B cell (primary cell): ENCODE measurements at regions not wholly inside any gene's neighbourhood (a gene's known extent, or its start where the extent isn't known, plus 50 kb on each side); places are given as distances from the start of the nearest gene placed in this dataset.

Experiments
- ATAC-seq: fragments of 200-7000 bp; cut with Tn5 transposase; one replicate; pipeline ENCODE4 v1.10.0; 2021; ENCODE audit warnings: low read depth, mild to moderate bottlenecking, moderate number of reproducible peaks, moderate library complexity
- CTCF ChIA-PET: fragments of 350-600 bp; sonication (Branson Sonifier 250); formaldehyde crosslinking; loops from one replicate; lab custom pipeline; 2021; ENCODE audit warnings: antibody characterized with exemption, inconsistent platforms; lab: Charles Lee
- POLR2A ChIA-PET: fragments of 350-600 bp; sonication (Branson Sonifier 250); formaldehyde crosslinking; loops from one replicate; lab custom pipeline; 2021; ENCODE audit warnings: antibody characterized with exemption; lab: Charles Lee
- DNase-seq: peaks from one replicate; pipeline ENCODE4 v3.0.0; 2013
- H2AFZ ChIP-seq: 2 replicates; pipeline ENCODE4 v1.6.1; 2012; ENCODE audit warnings: mild to moderate bottlenecking, low read depth, low read length; ENCODE audit not compliant: insufficient read depth, poor library complexity, severe bottlenecking
- H3K27ac ChIP-seq, 2 donors: 1 replicate in 1 of 2; 2 replicates in 1 of 2; pipeline ENCODE4 v1.5.1; 2012 to 2013; ENCODE audit warnings: low read length in 2 of 2, mild to moderate bottlenecking in 2 of 2, moderate library complexity in 1 of 2
- H3K27me3 ChIP-seq, 4 experiments: fragments of 200-600 bp in 1 of 4; sonication (generic) in 1 of 4; replicated peaks in 1 of 4; 1 replicate in 2 of 4; 2 replicates in 2 of 4; pipeline versions ENCODE4 v1.6.1 to v1.7.0; 2013 to 2016; ENCODE audit warnings: low read length in 3 of 4, mild to moderate bottlenecking in 2 of 4, mixed read lengths in 1 of 4, moderate library complexity in 1 of 4; ENCODE audit not compliant: insufficient read depth in 4 of 4, control insufficient read depth in 3 of 4; ENCODE audit errors: control extremely low read depth in 1 of 4
- H3K36me3 ChIP-seq, 2 experiments: replicated peaks in 1 of 2; 1 replicate in 1 of 2; 2 replicates in 1 of 2; pipeline versions ENCODE4 v1.6.1 to v1.7.1; 2013; ENCODE audit warnings: low read length in 1 of 2; ENCODE audit not compliant: insufficient read depth in 2 of 2, control insufficient read depth in 1 of 2; ENCODE audit errors: control extremely low read depth in 1 of 2, extremely low read depth in 1 of 2
- H3K4me1 ChIP-seq, 2 donors: fragments of 200-600 bp in 1 of 2; sonication (generic) in 1 of 2; 1 replicate in 1 of 2; 2 replicates in 1 of 2; pipeline versions ENCODE4 v1.5.1 to v1.6.1; 2013 to 2017; ENCODE audit warnings: low read length in 2 of 2; ENCODE audit not compliant: control insufficient read depth in 2 of 2, insufficient read depth in 2 of 2
- H3K4me2 ChIP-seq: replicated peaks from 2 replicates; pipeline ENCODE3; 2012; ENCODE audit warnings: mild to moderate bottlenecking, low read depth, low read length; ENCODE audit not compliant: poor library complexity, severe bottlenecking
- H3K4me3 ChIP-seq, 5 experiments: fragments of 200-600 bp in 1 of 5; sonication (generic) in 1 of 5; 1 replicate in 3 of 5; 2 replicates in 2 of 5; pipeline versions ENCODE4 v1.5.1 to v1.7.0; 2011 to 2016; ENCODE audit warnings: low read length in 4 of 5, mild to moderate bottlenecking in 4 of 5, low read depth in 2 of 5, control low read depth in 1 of 5, moderate library complexity in 1 of 5; ENCODE audit not compliant: insufficient read depth in 1 of 5; ENCODE audit errors: control extremely low read depth in 1 of 5, extremely low read depth in 1 of 5
- H3K79me2 ChIP-seq: fragments of 200-600 bp; sonication (generic); one replicate; pipeline ENCODE4 v1.6.0; 2016; ENCODE audit warnings: low read length; ENCODE audit not compliant: control insufficient read depth, insufficient read depth
- H3K9ac ChIP-seq: fragments of 200-600 bp; sonication (generic); 2 replicates; pipeline ENCODE4 v1.6.1; 2017; ENCODE audit warnings: mild to moderate bottlenecking, low read length, moderate library complexity
- H3K9me3 ChIP-seq, 3 donors: one replicate each; pipeline versions ENCODE4 v1.6.1 to v1.7.1; 2013; ENCODE audit warnings: low read length in 2 of 3; ENCODE audit not compliant: control insufficient read depth in 2 of 3, insufficient read depth in 1 of 3; ENCODE audit errors: control extremely low read depth in 1 of 3
- H4K20me1 ChIP-seq: 2 replicates; pipeline ENCODE4 v1.6.0; 2012; ENCODE audit warnings: mild to moderate bottlenecking, low read length; ENCODE audit not compliant: insufficient read depth, control insufficient read depth, poor library complexity, severe bottlenecking
- H3K27ac Mint-ChIP-seq: one replicate; pipeline ENCODE4 v1.8.0; 2021; ENCODE audit warnings: mixed read lengths
- H3K27me3 Mint-ChIP-seq: one replicate; pipeline ENCODE4 v1.8.0; 2021; ENCODE audit warnings: mixed read lengths
- H3K4me1 Mint-ChIP-seq: one replicate; pipeline ENCODE4 v1.8.0; 2021; ENCODE audit warnings: mixed read lengths
- H3K4me3 Mint-ChIP-seq: one replicate; pipeline ENCODE4 v1.8.0; 2021; ENCODE audit warnings: mixed read lengths
- H3K9me3 Mint-ChIP-seq: one replicate; pipeline ENCODE4 v1.8.0; 2022; ENCODE audit warnings: mixed read lengths; ENCODE audit not compliant: insufficient read depth
- EZH2 ChIP-seq: IDR thresholded peaks from 2 replicates; pipeline ENCODE4 v1.6.1; 2012; ENCODE audit warnings: borderline replicate concordance, low read depth, mild to moderate bottlenecking, moderate library complexity, low read length; ENCODE audit not compliant: insufficient read depth, poor library complexity, severe bottlenecking
- WGBS: methylation state at CpG from one replicate; pipeline ENCODE4 v1.1.5; 2013; ENCODE audit warnings: missing lambda C conversion rate; ENCODE audit not compliant: insufficient coverage; 5-methylcytosine and 5-hydroxymethylcytosine counted together
- intact Hi-C: fragments of 100-400 bp; cut with micrococcal nuclease; formaldehyde crosslinking; loops from one replicate; pipeline ENCODE4 v1.10.0; 2022
- TF ChIP-seq, protein P1 (sequence below): fragments of 200-600 bp; IDR thresholded peaks from one replicate; pipeline ENCODE4 v1.8.0; 2022; ENCODE audit warnings: antibody characterized with exemption, mild to moderate bottlenecking

- H3K4me1 ChIP-seq = no peaks in the 10 kb centered on the region
- ChIA-PET POLR2A (no interaction called here), CTCF (no interaction called here)
- no peak overlapping the region for H3K27ac ChIP-seq
- H3K36me3 ChIP-seq = no peaks in the 10 kb centered on the region
- Mint-ChIP-seq H3K9me3 (no peaks in the 10 kb centered on the region), H3K27ac (no peak overlapping the region), H3K27me3 (peaks cover 39% of the 10 kb centered on the region), H3K4me3 (no peak overlapping the region), H3K4me1 (no peaks in the 10 kb centered on the region)
- H3K9ac ChIP-seq = no peak overlapping the region
- H3K79me2 ChIP-seq = no peaks in the 10 kb centered on the region
- no peak overlapping the region for H3K4me2 ChIP-seq
- intact Hi-C loops = no loop called here
- H3K4me3 ChIP-seq = no peak overlapping the region
- WGBS = 67% methylated on average over 1 of the region's 3 CpGs
- DNase-seq = no peak
- TF ChIP-seq, protein P1, sequence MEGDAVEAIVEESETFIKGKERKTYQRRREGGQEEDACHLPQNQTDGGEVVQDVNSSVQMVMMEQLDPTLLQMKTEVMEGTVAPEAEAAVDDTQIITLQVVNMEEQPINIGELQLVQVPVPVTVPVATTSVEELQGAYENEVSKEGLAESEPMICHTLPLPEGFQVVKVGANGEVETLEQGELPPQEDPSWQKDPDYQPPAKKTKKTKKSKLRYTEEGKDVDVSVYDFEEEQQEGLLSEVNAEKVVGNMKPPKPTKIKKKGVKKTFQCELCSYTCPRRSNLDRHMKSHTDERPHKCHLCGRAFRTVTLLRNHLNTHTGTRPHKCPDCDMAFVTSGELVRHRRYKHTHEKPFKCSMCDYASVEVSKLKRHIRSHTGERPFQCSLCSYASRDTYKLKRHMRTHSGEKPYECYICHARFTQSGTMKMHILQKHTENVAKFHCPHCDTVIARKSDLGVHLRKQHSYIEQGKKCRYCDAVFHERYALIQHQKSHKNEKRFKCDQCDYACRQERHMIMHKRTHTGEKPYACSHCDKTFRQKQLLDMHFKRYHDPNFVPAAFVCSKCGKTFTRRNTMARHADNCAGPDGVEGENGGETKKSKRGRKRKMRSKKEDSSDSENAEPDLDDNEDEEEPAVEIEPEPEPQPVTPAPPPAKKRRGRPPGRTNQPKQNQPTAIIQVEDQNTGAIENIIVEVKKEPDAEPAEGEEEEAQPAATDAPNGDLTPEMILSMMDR = no peak
- no peak for TF ChIP-seq EZH2
- H4K20me1 ChIP-seq = no peaks in the 10 kb centered on the region
- ATAC-seq = no peak
- peaks cover 0 to 16% (median 0%) of the 10 kb centered on the region in 3 donors for H3K9me3 ChIP-seq
- no peak overlapping the region for H2AFZ ChIP-seq
- peaks cover 0 to 8% (median 0%) of the 10 kb centered on the region in 4 experiments for H3K27me3 ChIP-seq
These were observed 73.0 kb upstream of the PRMT8 start for GRCh38 chr12:3417937-3418462.

- TF ChIP-seq, protein P1 = no peak
- TF ChIP-seq EZH2 = no peak
- H3K27ac ChIP-seq = no peak overlapping the region
- H3K4me2 ChIP-seq = no peak overlapping the region
- Mint-ChIP-seq H3K27me3 (peaks cover 35% of the 10 kb centered on the region), H3K27ac (no peak overlapping the region), H3K4me1 (no peaks in the 10 kb centered on the region), H3K4me3 (no peak overlapping the region), H3K9me3 (no peaks in the 10 kb centered on the region)
- peaks cover 0 to 8% (median 0%) of the 10 kb centered on the region in 4 experiments for H3K27me3 ChIP-seq
- no peaks in the 10 kb centered on the region for H4K20me1 ChIP-seq
- H2AFZ ChIP-seq = no peak overlapping the region
- no peak for DNase-seq
- POLR2A ChIA-PET = no interaction called here
- H3K36me3 ChIP-seq = no peaks in the 10 kb centered on the region
- CTCF ChIA-PET = no interaction called here
- WGBS = 92% methylated on average over 8 of the region's 12 CpGs
- H3K4me3 ChIP-seq = no peak overlapping the region
- no peak for ATAC-seq
- no peak overlapping the region for H3K9ac ChIP-seq
- peaks cover 0 to 16% (median 0%) of the 10 kb centered on the region in 3 donors for H3K9me3 ChIP-seq
- intact Hi-C loops = no loop called here
- H3K4me1 ChIP-seq = no peaks in the 10 kb centered on the region
- H3K79me2 ChIP-seq = no peaks in the 10 kb centered on the region
These were observed 72.2 kb upstream of the PRMT8 start for GRCh38 chr12:3418609-3419390.
